ENCODE measurements at regions not wholly inside any gene's neighbourhood (a gene's known extent, or its start where the extent isn't known, plus 50 kb on each side); places are given as distances from the start of the nearest gene placed in this dataset.

GRCh38 chr1:63266857-63267256, 55.5 kb upstream of the FOXD3 start:
- WGBS, 2 experiments (ENCODE audit: insufficient coverage in 1 of 2, insufficient read length in 1 of 2), result 97 to 100% methylated on average over 1 to 3 of the region's 3 CpGs
- TF ChIP-seq CTCF (conservative IDR thresholded peaks at IDR 0.05), result no peak

DNA sequence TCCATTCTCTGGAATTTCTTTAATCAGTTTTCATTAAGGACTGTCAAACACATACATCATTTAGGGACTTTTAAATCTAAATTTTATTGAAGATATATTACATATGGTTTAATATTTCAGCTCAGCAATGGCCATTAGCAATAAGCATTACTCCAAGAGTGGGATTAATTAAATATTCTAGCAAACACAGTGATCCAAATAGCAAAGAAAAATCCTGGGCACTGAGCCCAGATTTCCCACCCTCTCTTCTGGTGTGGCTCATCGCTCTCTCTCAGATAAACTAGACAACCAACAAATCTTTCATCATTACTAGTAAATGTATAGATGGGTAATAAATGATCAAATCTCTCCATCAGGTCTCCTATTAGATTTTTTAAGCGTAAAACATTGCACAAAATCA, 53.5 kb upstream of the FOXD3 start:
- Mint-ChIP-seq H3K4me3 (no peak overlapping the region), H3K27ac (no peak overlapping the region), H3K4me1 (peaks cover 5% of the 10 kb centered on the region), H3K36me3 (ENCODE audit: low read depth) (no peaks in the 10 kb centered on the region), H3K27me3 (ENCODE audit: insufficient read depth) (no peaks in the 10 kb centered on the region), H3K9me3 (no peaks in the 10 kb centered on the region)
- 91% methylated on average over 1 of the region's 2 CpGs; no CpG with 5 or more reads in 1 of the 2 experiments for WGBS, 2 experiments (ENCODE audit: insufficient coverage in 1 of 2, insufficient read length in 1 of 2)
- Histone ChIP-seq H3K9ac (ENCODE audit: extremely low read depth, low read length, poor library complexity, severe bottlenecking) (no peak overlapping the region), H3K4me1 (ENCODE audit: control insufficient read depth, insufficient read depth, low read length) (no peaks in the 10 kb centered on the region), H3K4me3 (ENCODE audit: low read length) (no peak overlapping the region), H3K36me3 (ENCODE audit: control insufficient read depth, insufficient read depth, low read length) (no peaks in the 10 kb centered on the region), H3K27ac (ENCODE audit: low read depth, low read length) (no peak overlapping the region), H3K27me3 (ENCODE audit: control insufficient read depth, insufficient read depth, low read length, poor library complexity, severe bottlenecking) (no peaks in the 10 kb centered on the region), H3K9me3 (ENCODE audit: control insufficient read depth, low read length) (no peaks in the 10 kb centered on the region)
- no peak for TF ChIP-seq CTCF (conservative IDR thresholded peaks at IDR 0.05)
- DNase-seq, result no peak

More at GRCh38 chr1:63266857-63267256, 55.5 kb upstream of the FOXD3 start:
- no peak overlapping the region for H3K27ac Mint-ChIP-seq
- Histone ChIP-seq H3K36me3 (ENCODE audit: control insufficient read depth, insufficient read depth, low read length) (no peaks in the 10 kb centered on the region), H3K4me3 (ENCODE audit: low read length) (no peak overlapping the region), H3K27ac (ENCODE audit: low read depth, low read length) (no peak overlapping the region), H3K4me1 (ENCODE audit: control insufficient read depth, insufficient read depth, low read length) (no peaks in the 10 kb centered on the region), H3K9me3 (ENCODE audit: control insufficient read depth, low read length) (no peaks in the 10 kb centered on the region), H3K27me3 (ENCODE audit: control insufficient read depth, insufficient read depth, low read length, poor library complexity, severe bottlenecking) (no peaks in the 10 kb centered on the region), H3K9ac (ENCODE audit: extremely low read depth, low read length, poor library complexity, severe bottlenecking) (no peak overlapping the region)
- no peaks in the 10 kb centered on the region for H3K36me3 Mint-ChIP-seq (ENCODE audit: low read depth)
- no peak overlapping the region for H3K4me3 Mint-ChIP-seq
- no peaks in the 10 kb centered on the region for H3K9me3 Mint-ChIP-seq
- no peak for DNase-seq
- H3K27me3 Mint-ChIP-seq (ENCODE audit: insufficient read depth), result no peaks in the 10 kb centered on the region
- peaks cover 10% of the 10 kb centered on the region for H3K4me1 Mint-ChIP-seq

DNA sequence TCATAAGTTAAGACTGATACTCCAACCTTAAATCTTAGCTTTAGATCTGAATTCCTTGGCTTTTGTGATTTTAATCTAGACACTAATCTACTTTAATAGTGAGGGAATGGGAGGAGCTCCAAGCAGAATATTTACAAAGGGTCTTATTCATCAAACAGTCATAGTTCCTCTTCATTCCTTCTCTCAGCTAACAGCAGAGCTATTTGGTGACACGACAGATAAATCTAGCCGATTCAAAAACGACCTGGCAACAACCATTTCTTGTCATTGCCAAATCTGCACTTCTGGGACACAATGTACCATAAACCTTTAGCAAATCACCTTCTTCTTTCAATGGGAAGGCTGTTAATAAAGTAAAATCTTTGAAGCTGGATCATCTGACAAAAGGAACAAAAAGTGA, 52.8 kb upstream of the FOXD3 start:
- H3K27ac Mint-ChIP-seq, result no peak overlapping the region
- no peak overlapping the region for H3K4me3 Mint-ChIP-seq
- no peak for TF ChIP-seq CTCF (conservative IDR thresholded peaks at IDR 0.05)
- Histone ChIP-seq H3K36me3 (ENCODE audit: control insufficient read depth, insufficient read depth, low read length) (no peaks in the 10 kb centered on the region), H3K4me3 (ENCODE audit: low read length) (no peak overlapping the region), H3K9me3 (ENCODE audit: control insufficient read depth, low read length) (no peaks in the 10 kb centered on the region), H3K9ac (ENCODE audit: extremely low read depth, low read length, poor library complexity, severe bottlenecking) (no peak overlapping the region), H3K27me3 (ENCODE audit: control insufficient read depth, insufficient read depth, low read length, poor library complexity, severe bottlenecking) (no peaks in the 10 kb centered on the region), H3K27ac (ENCODE audit: low read depth, low read length) (no peak overlapping the region), H3K4me1 (ENCODE audit: control insufficient read depth, insufficient read depth, low read length) (no peaks in the 10 kb centered on the region)
- H3K4me1 Mint-ChIP-seq, result peaks cover 5% of the 10 kb centered on the region
- no peaks in the 10 kb centered on the region for H3K9me3 Mint-ChIP-seq
- WGBS, 2 experiments (ENCODE audit: insufficient coverage in 1 of 2, insufficient read length in 1 of 2), result 73 to 79% methylated on average over 3 of the region's 3 CpGs
- no peaks in the 10 kb centered on the region for H3K27me3 Mint-ChIP-seq (ENCODE audit: insufficient read depth)
- DNase-seq, result no peak
- H3K36me3 Mint-ChIP-seq (ENCODE audit: low read depth), result no peaks in the 10 kb centered on the region
